Left ventricle myocardium inferior (tissue), 1 donor: ENCODE measurements at regions not wholly inside any gene's neighbourhood (a gene's known extent, or its start where the extent isn't known, plus 50 kb on each side); places are given as distances from the start of the nearest gene placed in this dataset.
A peak's percentile ranks its signal among the peaks of the same experiment; 100 is the strongest.

Source experiments
- DNase-seq: peaks from one replicate; pipeline ENCODE4 v3.0.0-alpha.2; 2020
- H3K27ac ChIP-seq: fragments of 200-600 bp; replicated peaks from 2 replicates; pipeline ENCODE4 v1.8.0; 2021
- H3K27me3 ChIP-seq: fragments of 200-600 bp; 2 replicates; pipeline ENCODE4 v1.8.0; 2021; ENCODE audit warnings: low read depth
- H3K36me3 ChIP-seq: fragments of 200-600 bp; 2 replicates; pipeline ENCODE4 v1.8.0; 2021
- H3K4me1 ChIP-seq: fragments of 200-600 bp; 2 replicates; pipeline ENCODE4 v1.8.0; 2021
- H3K4me3 ChIP-seq: fragments of 200-600 bp; 2 replicates; pipeline ENCODE4 v1.8.0; 2021; ENCODE audit warnings: mild to moderate bottlenecking, moderate library complexity
- H3K9me3 ChIP-seq: fragments of 200-600 bp; replicated peaks from 2 replicates; pipeline ENCODE4 v1.8.0; 2021
- CTCF ChIP-seq: fragments of 200-600 bp; IDR thresholded peaks from 2 replicates; pipeline ENCODE4 v1.8.0; 2021; ENCODE audit warnings: antibody characterized with exemption, mild to moderate bottlenecking, borderline replicate concordance
- intact Hi-C: fragments of 100-400 bp; cut with micrococcal nuclease; formaldehyde crosslinking; loops from one replicate; pipeline ENCODE4 v1.11.0; 2022
- donor health status: DM: no; HTN: yes; CAD: no; lungs with severe emphysema.

- intact Hi-C loops, result no loop called here
- DNase-seq, result no peak
- no peak for TF ChIP-seq CTCF
- no peaks in the 10 kb centered on the region for H3K27me3 ChIP-seq
- H3K4me3 ChIP-seq, result no peak overlapping the region
- H3K9me3 ChIP-seq, result no peaks in the 10 kb centered on the region
- peak overlapping the region; percentile 81 for H3K27ac ChIP-seq
- H3K36me3 ChIP-seq, result no peaks in the 10 kb centered on the region
- H3K4me1 ChIP-seq, result peaks cover 35% of the 10 kb centered on the region
Observed at GRCh38 chr1:101162736-101163735, 73.8 kb upstream of the S1PR1 start.

DNA sequence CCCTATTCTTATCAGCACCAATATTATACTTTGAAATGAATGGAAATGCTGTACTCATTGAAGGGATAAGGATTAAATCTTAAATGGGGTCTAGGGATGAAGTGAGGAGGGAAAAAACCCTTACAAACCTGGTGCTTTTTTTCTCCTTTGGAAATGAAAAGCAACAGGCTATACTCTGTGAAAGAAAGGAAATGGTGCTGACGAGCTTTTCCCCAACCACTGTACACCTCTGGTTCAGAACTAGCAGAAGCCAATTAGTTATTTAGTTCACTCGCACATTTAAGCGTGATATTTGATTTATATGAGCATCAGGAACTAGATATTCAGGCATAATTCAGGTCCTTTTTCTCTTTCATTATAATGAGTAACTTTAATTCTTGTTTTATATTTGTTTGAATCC, 74.5 kb upstream of the S1PR1 start:
- Histone ChIP-seq H3K9me3 (no peaks in the 10 kb centered on the region), H3K4me3 (no peak overlapping the region), H3K36me3 (no peaks in the 10 kb centered on the region), H3K27me3 (no peaks in the 10 kb centered on the region), H3K27ac (peak overlapping the region; percentile 81), H3K4me1 (peaks cover 35% of the 10 kb centered on the region)
- no peak for DNase-seq
- no peak for TF ChIP-seq CTCF
- intact Hi-C loops, result no loop called here

- DNase-seq, result no peak
- H3K36me3 ChIP-seq, result no peaks in the 10 kb centered on the region
- intact Hi-C loops, result no loop called here
- TF ChIP-seq CTCF, result no peak
- peak overlapping the region; percentile 81 for H3K27ac ChIP-seq
- H3K4me1 ChIP-seq, result peaks cover 35% of the 10 kb centered on the region
- H3K4me3 ChIP-seq, result no peak overlapping the region
- no peaks in the 10 kb centered on the region for H3K9me3 ChIP-seq
- H3K27me3 ChIP-seq, result no peaks in the 10 kb centered on the region
Observed at GRCh38 chr1:101161619-101162018, 75.2 kb upstream of the S1PR1 start.

DNA sequence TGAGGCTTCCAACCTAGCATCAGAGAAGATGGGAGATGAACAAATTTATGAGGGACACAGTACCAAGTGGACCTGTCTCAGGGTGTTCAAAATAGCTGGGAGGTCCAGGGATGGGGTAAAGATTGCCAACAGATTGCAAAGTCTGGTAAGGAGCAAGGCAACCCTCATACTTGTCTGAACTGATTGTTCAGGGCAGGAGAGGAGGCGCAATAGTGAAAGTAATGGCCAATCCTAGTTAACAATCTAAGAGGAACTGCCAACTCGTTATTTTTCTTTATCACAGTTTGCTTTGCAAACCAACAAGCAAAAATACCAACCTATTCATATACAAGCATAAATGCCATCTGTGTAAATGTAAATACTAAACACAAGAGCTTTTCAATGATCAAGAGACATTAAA, 78.4 kb upstream of the S1PR1 start:
- Histone ChIP-seq H3K27me3 (no peaks in the 10 kb centered on the region), H3K36me3 (no peaks in the 10 kb centered on the region), H3K4me1 (peaks cover 11% of the 10 kb centered on the region), H3K4me3 (no peak overlapping the region), H3K27ac (no peak overlapping the region), H3K9me3 (no peaks in the 10 kb centered on the region)
- no peak for TF ChIP-seq CTCF
- intact Hi-C loops, result no loop called here
- DNase-seq, result no peak

- no peak overlapping the region for H3K27ac ChIP-seq
- intact Hi-C loops, result no loop called here
- H3K36me3 ChIP-seq, result no peaks in the 10 kb centered on the region
- H3K9me3 ChIP-seq, result no peaks in the 10 kb centered on the region
- H3K4me3 ChIP-seq, result no peak overlapping the region
- no peaks in the 10 kb centered on the region for H3K27me3 ChIP-seq
- DNase-seq, result no peak
- H3K4me1 ChIP-seq, result peaks cover 23% of the 10 kb centered on the region
- TF ChIP-seq CTCF, result no peak
Observed at GRCh38 chr1:101154547-101154946, 82.3 kb upstream of the S1PR1 start.
